ENCODE measurements at regions not wholly inside any gene's neighbourhood (a gene's known extent, or its start where the extent isn't known, plus 50 kb on each side); places are given as distances from the start of the nearest gene placed in this dataset.

DNA sequence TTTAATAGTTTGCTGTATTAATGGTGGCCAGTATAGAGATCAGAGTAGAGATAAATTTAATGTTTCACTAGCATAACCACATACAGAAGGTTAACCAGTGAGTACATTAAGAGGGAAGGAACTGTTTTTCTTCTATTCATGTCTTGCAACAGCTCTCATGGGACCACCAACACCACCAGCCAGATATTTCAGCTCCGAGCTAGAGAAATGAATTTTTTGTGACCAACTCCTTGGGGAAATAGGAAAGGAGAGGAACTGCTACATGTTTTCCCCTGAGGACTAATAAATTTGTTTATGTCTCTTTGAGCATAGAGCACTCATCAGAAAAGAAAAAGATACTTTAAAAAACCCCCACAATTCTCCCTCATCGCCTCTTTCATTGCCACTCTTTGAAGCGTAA is 247.5 kb downstream of the MBNL1 start:
- no peak for ATAC-seq

DNA sequence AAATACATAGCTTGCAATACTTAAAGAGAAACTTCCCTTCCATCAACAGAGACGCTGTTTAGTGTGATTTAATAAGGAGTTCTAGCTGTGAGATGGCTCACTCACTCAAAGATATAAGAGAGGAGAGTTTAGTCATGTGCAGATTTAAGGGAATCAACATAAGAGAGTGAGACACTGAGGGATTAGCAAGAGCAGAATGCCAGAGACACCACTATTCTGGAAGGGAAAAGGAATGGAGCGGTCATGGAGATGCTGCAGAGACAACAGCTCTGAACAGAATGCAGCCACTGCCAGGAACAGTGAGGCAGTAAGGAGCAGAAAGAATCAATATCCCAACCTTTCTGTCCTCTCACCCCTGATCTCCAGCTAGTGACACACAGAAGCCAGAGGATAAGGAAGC is 248.8 kb downstream of the MBNL1 start:
- TF ChIP-seq OSR1 (CRISPR knock-in tag; IDR thresholded peaks at IDR 0.05) (no peak), ESRRG (CRISPR knock-in tag; IDR thresholded peaks at IDR 0.05) (no peak)
- TF ChIP-seq, protein P1, sequence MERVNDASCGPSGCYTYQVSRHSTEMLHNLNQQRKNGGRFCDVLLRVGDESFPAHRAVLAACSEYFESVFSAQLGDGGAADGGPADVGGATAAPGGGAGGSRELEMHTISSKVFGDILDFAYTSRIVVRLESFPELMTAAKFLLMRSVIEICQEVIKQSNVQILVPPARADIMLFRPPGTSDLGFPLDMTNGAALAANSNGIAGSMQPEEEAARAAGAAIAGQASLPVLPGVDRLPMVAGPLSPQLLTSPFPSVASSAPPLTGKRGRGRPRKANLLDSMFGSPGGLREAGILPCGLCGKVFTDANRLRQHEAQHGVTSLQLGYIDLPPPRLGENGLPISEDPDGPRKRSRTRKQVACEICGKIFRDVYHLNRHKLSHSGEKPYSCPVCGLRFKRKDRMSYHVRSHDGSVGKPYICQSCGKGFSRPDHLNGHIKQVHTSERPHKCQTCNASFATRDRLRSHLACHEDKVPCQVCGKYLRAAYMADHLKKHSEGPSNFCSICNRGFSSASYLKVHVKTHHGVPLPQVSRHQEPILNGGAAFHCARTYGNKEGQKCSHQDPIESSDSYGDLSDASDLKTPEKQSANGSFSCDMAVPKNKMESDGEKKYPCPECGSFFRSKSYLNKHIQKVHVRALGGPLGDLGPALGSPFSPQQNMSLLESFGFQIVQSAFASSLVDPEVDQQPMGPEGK (CRISPR knock-in tag; IDR thresholded peaks at IDR 0.05; ENCODE audit: borderline replicate concordance) = no peak
- TF ChIP-seq, protein P2, sequence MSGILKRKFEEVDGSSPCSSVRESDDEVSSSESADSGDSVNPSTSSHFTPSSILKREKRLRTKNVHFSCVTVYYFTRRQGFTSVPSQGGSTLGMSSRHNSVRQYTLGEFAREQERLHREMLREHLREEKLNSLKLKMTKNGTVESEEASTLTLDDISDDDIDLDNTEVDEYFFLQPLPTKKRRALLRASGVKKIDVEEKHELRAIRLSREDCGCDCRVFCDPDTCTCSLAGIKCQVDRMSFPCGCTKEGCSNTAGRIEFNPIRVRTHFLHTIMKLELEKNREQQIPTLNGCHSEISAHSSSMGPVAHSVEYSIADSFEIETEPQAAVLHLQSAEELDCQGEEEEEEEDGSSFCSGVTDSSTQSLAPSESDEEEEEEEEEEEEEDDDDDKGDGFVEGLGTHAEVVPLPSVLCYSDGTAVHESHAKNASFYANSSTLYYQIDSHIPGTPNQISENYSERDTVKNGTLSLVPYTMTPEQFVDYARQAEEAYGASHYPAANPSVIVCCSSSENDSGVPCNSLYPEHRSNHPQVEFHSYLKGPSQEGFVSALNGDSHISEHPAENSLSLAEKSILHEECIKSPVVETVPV (CRISPR knock-in tag; IDR thresholded peaks at IDR 0.05) = no peak
- ATAC-seq = peak; percentile 33; the same call in 2 of the 3 replicates

More for the DNA sequence above, 247.5 kb downstream of the MBNL1 start:
- TF ChIP-seq, protein P2 (CRISPR knock-in tag; IDR thresholded peaks at IDR 0.05) = no peak
- TF ChIP-seq RARB (CRISPR knock-in tag; IDR thresholded peaks at IDR 0.05) = no peak
- TF ChIP-seq ESRRG (CRISPR knock-in tag; IDR thresholded peaks at IDR 0.05) = no peak

DNA sequence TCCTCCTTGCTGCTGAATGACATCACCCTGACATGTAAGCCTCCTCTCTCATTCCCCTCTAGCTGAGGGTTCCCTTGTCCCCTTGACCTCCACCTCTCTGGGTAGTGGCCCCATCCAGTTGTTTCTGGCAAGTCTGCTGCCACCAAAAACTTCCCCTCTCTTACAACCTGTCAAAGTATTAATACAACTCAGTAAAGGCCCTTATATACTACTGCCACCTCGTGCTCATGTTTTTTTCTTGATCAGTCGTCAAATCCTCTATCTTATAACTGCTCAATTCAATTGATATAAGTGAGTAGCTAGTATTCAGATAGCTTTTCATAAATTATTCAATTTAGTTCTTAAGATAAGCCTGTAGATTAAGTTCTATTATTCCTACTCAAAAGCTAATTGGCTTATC is 249.6 kb downstream of the MBNL1 start:
- ATAC-seq = no peak
- TF ChIP-seq RARB (CRISPR knock-in tag; IDR thresholded peaks at IDR 0.05) (no peak), SNAI2 (CRISPR knock-in tag; IDR thresholded peaks at IDR 0.05) (no peak), ZFP30 (CRISPR knock-in tag; IDR thresholded peaks at IDR 0.05) (no peak), ZFP3 (CRISPR knock-in tag; IDR thresholded peaks at IDR 0.05) (no peak)

DNA sequence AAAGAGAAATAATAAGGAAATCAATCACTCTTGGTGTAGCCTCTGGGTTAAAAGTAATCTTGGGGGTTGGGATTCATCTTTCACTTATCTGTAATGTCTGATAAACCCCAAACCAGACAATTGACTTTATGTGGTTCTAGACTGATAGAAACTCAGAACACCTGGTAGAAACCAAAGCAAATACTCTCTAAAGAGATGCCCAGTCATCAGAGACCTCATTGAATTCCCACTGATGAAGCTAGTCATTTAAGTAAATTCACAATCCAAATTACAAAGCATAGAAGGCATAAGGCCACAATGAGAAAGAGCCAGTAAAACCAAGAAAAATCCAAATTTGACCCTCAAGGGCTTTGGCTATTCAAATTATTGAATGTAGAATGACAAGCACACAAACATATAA is 250.6 kb downstream of the MBNL1 start:
- TF ChIP-seq BACH2 (CRISPR knock-in tag; IDR thresholded peaks at IDR 0.05; ENCODE audit: borderline replicate concordance) (no peak), ZFP3 (CRISPR knock-in tag; IDR thresholded peaks at IDR 0.05) (no peak), RARB (CRISPR knock-in tag; IDR thresholded peaks at IDR 0.05) (no peak), PPARA (CRISPR knock-in tag; IDR thresholded peaks at IDR 0.05; ENCODE audit: borderline replicate concordance) (no peak), GLIS3 (CRISPR knock-in tag; IDR thresholded peaks at IDR 0.05) (no peak), CSDC2 (CRISPR knock-in tag; IDR thresholded peaks at IDR 0.05) (no peak), ZNF8 (CRISPR knock-in tag; IDR thresholded peaks at IDR 0.05) (no peak), OSR1 (CRISPR knock-in tag; IDR thresholded peaks at IDR 0.05) (no peak)
- TF ChIP-seq, protein P3, sequence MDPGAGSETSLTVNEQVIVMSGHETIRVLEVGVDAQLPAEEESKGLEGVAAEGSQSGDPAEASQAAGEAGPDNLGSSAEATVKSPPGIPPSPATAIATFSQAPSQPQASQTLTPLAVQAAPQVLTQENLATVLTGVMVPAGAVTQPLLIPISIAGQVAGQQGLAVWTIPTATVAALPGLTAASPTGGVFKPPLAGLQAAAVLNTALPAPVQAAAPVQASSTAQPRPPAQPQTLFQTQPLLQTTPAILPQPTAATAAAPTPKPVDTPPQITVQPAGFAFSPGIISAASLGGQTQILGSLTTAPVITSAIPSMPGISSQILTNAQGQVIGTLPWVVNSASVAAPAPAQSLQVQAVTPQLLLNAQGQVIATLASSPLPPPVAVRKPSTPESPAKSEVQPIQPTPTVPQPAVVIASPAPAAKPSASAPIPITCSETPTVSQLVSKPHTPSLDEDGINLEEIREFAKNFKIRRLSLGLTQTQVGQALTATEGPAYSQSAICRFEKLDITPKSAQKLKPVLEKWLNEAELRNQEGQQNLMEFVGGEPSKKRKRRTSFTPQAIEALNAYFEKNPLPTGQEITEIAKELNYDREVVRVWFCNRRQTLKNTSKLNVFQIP (CRISPR knock-in tag; IDR thresholded peaks at IDR 0.05; ENCODE audit: borderline replicate concordance, low read depth) = no peak
- no peak for ATAC-seq

DNA sequence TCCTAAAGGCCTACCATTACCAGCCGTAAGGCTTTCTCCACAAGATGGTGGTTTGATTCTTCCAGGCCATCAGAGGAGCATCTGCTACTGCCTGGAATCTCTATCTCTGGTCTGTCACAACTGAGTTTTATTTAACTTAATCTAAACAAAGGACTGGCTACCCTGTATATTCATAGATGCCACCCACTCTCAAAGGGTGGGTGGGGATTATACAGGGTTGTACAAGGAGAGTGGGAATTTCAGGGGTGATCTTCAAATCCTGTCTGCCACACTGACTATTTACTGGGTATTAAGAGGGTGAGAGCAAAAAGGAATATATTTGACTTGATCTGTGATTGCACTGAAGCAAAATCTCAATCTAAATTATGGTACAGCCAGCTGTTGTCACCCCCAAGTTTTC is 253.3 kb downstream of the MBNL1 start:
- ATAC-seq = no peak
- TF ChIP-seq ZC3H10 (CRISPR knock-in tag; IDR thresholded peaks at IDR 0.05) (no peak), ISL1 (CRISPR knock-in tag; IDR thresholded peaks at IDR 0.05) (no peak), PPARA (CRISPR knock-in tag; IDR thresholded peaks at IDR 0.05; ENCODE audit: borderline replicate concordance) (no peak), BACH2 (CRISPR knock-in tag; IDR thresholded peaks at IDR 0.05; ENCODE audit: borderline replicate concordance) (no peak), RARB (CRISPR knock-in tag; IDR thresholded peaks at IDR 0.05) (no peak)
- TF ChIP-seq, protein P3 (CRISPR knock-in tag; IDR thresholded peaks at IDR 0.05; ENCODE audit: borderline replicate concordance, low read depth) = no peak
- TF ChIP-seq, protein P4, sequence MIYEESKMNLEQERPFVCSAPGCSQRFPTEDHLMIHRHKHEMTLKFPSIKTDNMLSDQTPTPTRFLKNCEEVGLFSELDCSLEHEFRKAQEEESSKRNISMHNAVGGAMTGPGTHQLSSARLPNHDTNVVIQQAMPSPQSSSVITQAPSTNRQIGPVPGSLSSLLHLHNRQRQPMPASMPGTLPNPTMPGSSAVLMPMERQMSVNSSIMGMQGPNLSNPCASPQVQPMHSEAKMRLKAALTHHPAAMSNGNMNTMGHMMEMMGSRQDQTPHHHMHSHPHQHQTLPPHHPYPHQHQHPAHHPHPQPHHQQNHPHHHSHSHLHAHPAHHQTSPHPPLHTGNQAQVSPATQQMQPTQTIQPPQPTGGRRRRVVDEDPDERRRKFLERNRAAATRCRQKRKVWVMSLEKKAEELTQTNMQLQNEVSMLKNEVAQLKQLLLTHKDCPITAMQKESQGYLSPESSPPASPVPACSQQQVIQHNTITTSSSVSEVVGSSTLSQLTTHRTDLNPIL (CRISPR knock-in tag; IDR thresholded peaks at IDR 0.05; ENCODE audit: low read depth) = no peak

Measured in SK-N-SH treated with all-trans-retinoic acid at 6 μM for 48 hours (cell line).